HCT116 (cell line): ENCODE measurements at regions not wholly inside any gene's neighbourhood (a gene's known extent, or its start where the extent isn't known, plus 50 kb on each side); places are given as distances from the start of the nearest gene placed in this dataset.

Experiments
- ATAC-seq: fragments of 200-7000 bp; cut with Tn5 transposase; 2 replicates; pipeline ENCODE4 v1.9.1; 2020; ENCODE audit warnings: mild to moderate bottlenecking, moderate library complexity
- BruUV-seq: library from RNA; stranded (reverse); fragments of 400-500 nt; replicated peaks from 2 replicates; lab custom pipeline; 2021; lab: Mats Ljungman, UMichigan
- CTCF ChIA-PET: fragments of 300-600 bp; sonication (Branson Sonifier 250); formaldehyde crosslinking; loops from one replicate; lab custom pipeline; 2021; ENCODE audit warnings: antibody characterized with exemption; lab: Charles Lee
- POLR2A ChIA-PET: fragments of 300-600, 350-600 bp; sonication (Branson Sonifier 250); formaldehyde crosslinking; loops from one replicate; lab custom pipeline; 2021; ENCODE audit warnings: antibody characterized with exemption; lab: Charles Lee
- RAD21 ChIA-PET, 2 experiments: fragments of 300-600 bp; sonication (Branson Sonifier 250); formaldehyde crosslinking; loops; one replicate each; lab custom pipeline; 2023; ENCODE audit warnings: low total read pairs in 2 of 2; ENCODE audit not compliant: uncharacterized antibody in 2 of 2, unreplicated experiment in 2 of 2, low non-redundant PET in 1 of 2; lab: Charles Lee
- DNase-seq: peaks from one replicate; pipeline ENCODE4 v3.0.0-alpha.2; 2010; ENCODE audit warnings: low read depth, low spot score
- H2AFZ ChIP-seq: fragments of 200-600 bp; shearing (Covaris generic), sonication (generic); 2 replicates; pipeline ENCODE4 v1.6.1; 2017; ENCODE audit warnings: low read depth, mixed run types, mixed read lengths, antibody characterized with exemption, low read length; ENCODE audit not compliant: poor library complexity, severe bottlenecking
- H3K27ac ChIP-seq: 2 replicates; pipeline ENCODE4 v1.5.1; 2012; ENCODE audit warnings: low read depth, low read length
- H3K27me3 ChIP-seq: fragments of 200-600 bp; sonication (generic); 2 replicates; pipeline ENCODE4 v1.6.1; 2016; ENCODE audit warnings: mixed run types, low read length, mixed read lengths; ENCODE audit not compliant: insufficient read depth
- H3K36me3 ChIP-seq, 2 experiments: fragments of 200-500 bp in 1 of 2; fragments of 200-600 bp in 1 of 2; sonication (Bioruptor generic) in 1 of 2; sonication (generic) in 1 of 2; 2 replicates each; pipeline versions ENCODE4 v1.5.1 to v1.6.1; 2014 to 2016; ENCODE audit warnings: low read length in 2 of 2, inconsistent platforms in 1 of 2, mixed read lengths in 1 of 2, mixed run types in 1 of 2; ENCODE audit not compliant: insufficient read depth in 2 of 2, control insufficient read depth in 1 of 2
- H3K4me1 ChIP-seq, 2 experiments: fragments of 200-600 bp in 1 of 2; sonication (generic) in 1 of 2; 2 replicates each; pipeline versions ENCODE4 v1.5.1 to v1.6.1; 2012 to 2017; ENCODE audit warnings: low read length in 2 of 2, inconsistent platforms in 1 of 2, mild to moderate bottlenecking in 1 of 2, mixed read lengths in 1 of 2, mixed run types in 1 of 2, moderate library complexity in 1 of 2; ENCODE audit not compliant: insufficient read depth in 2 of 2, control insufficient read depth in 1 of 2
- H3K4me2 ChIP-seq: fragments of 200-600 bp; sonication (generic); 2 replicates; pipeline ENCODE4 v1.6.1; 2017; ENCODE audit warnings: mixed run types, low read length, mixed read lengths
- H3K4me3 ChIP-seq, 2 experiments: fragments of 200-600 bp in 1 of 2; sonication (generic) in 1 of 2; replicated peaks in 1 of 2; 2 replicates each; pipeline ENCODE4 v1.5.1; 2011 to 2016; ENCODE audit warnings: low read length in 2 of 2, control low read depth in 1 of 2, low read depth in 1 of 2, mild to moderate bottlenecking in 1 of 2, mixed read lengths in 1 of 2, mixed run types in 1 of 2
- H3K79me2 ChIP-seq: fragments of 200-600 bp; sonication (generic); 2 replicates; pipeline ENCODE4 v1.6.1; 2017; ENCODE audit warnings: mild to moderate bottlenecking, mixed run types, low read length, moderate library complexity, mixed read lengths; ENCODE audit not compliant: insufficient read depth
- H3K9ac ChIP-seq: fragments of 200-600 bp; sonication (generic); 2 replicates; pipeline ENCODE4 v1.6.1; 2016; ENCODE audit warnings: low read length, mixed read lengths
- H3K9me2 ChIP-seq: fragments of 200-600 bp; sonication (generic), shearing (Covaris generic); 2 replicates; pipeline ENCODE4 v1.6.1; 2017; ENCODE audit warnings: mixed run types, mild to moderate bottlenecking, moderate library complexity; ENCODE audit not compliant: insufficient read depth
- H3K9me3 ChIP-seq, 2 experiments: fragments of 200-500 bp in 1 of 2; fragments of 200-600 bp in 1 of 2; sonication (Bioruptor generic) in 1 of 2; sonication (generic) in 1 of 2; 2 replicates each; pipeline ENCODE4 v1.6.1; 2014 to 2017; ENCODE audit warnings: low read length in 2 of 2, mixed read lengths in 2 of 2, inconsistent platforms in 1 of 2, low read depth in 1 of 2, mild to moderate bottlenecking in 1 of 2, mixed run types in 1 of 2, moderate library complexity in 1 of 2; ENCODE audit not compliant: control insufficient read depth in 1 of 2, insufficient read depth in 1 of 2
- H4K20me1 ChIP-seq: fragments of 200-600 bp; sonication (generic), shearing (Covaris generic); 2 replicates; pipeline ENCODE4 v1.6.1; 2017; ENCODE audit warnings: mixed run types, mild to moderate bottlenecking, moderate library complexity; ENCODE audit not compliant: insufficient read depth
- CBX3 ChIP-seq: IDR thresholded peaks from 2 replicates; pipeline ENCODE4 v1.6.1; 2012; ENCODE audit warnings: low read depth
- EGR1 ChIP-seq: IDR thresholded peaks from 2 replicates; pipeline ENCODE4 v1.6.1; 2012; ENCODE audit warnings: low read depth
- ELF1 ChIP-seq: IDR thresholded peaks from 2 replicates; pipeline ENCODE4 v1.6.1; 2012; ENCODE audit warnings: low read depth, borderline replicate concordance
- FOSL1 ChIP-seq: IDR thresholded peaks from 2 replicates; pipeline ENCODE4 v1.6.1; 2012; ENCODE audit warnings: low read depth
- POLR2A ChIP-seq: IDR thresholded peaks from 2 replicates; pipeline ENCODE4 v1.7.0; 2011; ENCODE audit warnings: borderline replicate concordance; ENCODE audit not compliant: insufficient read depth, insufficient read length; ENCODE audit errors: extremely low read depth
- POLR2AphosphoS5 ChIP-seq: IDR thresholded peaks from 2 replicates; pipeline ENCODE4 v1.6.1; 2011; ENCODE audit warnings: mild to moderate bottlenecking, low read depth, low read length, moderate library complexity
- SP1 ChIP-seq: IDR thresholded peaks from 2 replicates; pipeline ENCODE4 v1.6.1; 2012; ENCODE audit warnings: low read depth
- SRF ChIP-seq: IDR thresholded peaks from 2 replicates; pipeline ENCODE4 v1.6.1; 2012; ENCODE audit warnings: low read depth
- TCF7L2 ChIP-seq: IDR thresholded peaks from 2 replicates; pipeline ENCODE4 v1.7.0; 2011; ENCODE audit warnings: borderline replicate concordance, inconsistent platforms; ENCODE audit not compliant: insufficient read depth, insufficient read length; ENCODE audit errors: extremely low read depth
- YY1 ChIP-seq: IDR thresholded peaks from 2 replicates; pipeline ENCODE4 v1.6.1; 2011; ENCODE audit warnings: low read length, low read depth, moderate library complexity, mild to moderate bottlenecking; ENCODE audit not compliant: insufficient replicate concordance; ENCODE audit errors: extremely low read depth
- ZFX ChIP-seq: fragments of 450-650 bp; IDR thresholded peaks from 2 replicates; pipeline ENCODE4 v1.6.1; 2017
- intact Hi-C: fragments of 100-400 bp; cut with micrococcal nuclease; formaldehyde crosslinking; loops from 2 replicates; pipeline ENCODE4 v1.10.0; 2022
- TF ChIP-seq, protein P1 (sequence below): IDR thresholded peaks from 2 replicates; pipeline ENCODE4 v1.6.1; 2012

DNA sequence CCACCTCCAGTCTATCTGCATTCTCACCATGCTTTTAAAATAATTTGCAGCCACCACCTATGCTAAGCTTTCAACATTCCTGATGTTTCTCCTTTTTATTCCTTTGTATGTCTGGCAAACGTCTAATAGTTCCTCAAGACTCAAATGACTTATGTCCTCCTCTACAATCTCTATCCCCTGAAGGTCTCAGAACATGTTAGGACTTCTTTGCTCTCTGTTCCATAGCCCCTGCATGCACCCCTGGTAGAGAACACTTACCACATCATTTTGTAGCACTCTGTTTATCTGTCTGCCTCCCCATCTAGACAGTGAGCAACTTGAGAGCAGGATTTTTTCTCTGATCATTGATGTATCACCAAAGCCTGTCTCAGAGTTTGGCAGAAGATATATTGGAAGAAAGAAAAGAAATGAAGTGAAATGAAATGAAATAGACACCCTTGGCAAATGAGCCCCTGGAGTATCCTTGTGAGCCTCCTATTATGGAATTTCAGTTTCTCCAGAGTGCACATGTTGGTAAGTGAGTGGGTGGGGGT, 1231.2 kb upstream of the FLRT2 start:
- ChIA-PET POLR2A (no interaction called here), CTCF (no interaction called here), RAD21 (no interaction called here)
- Histone ChIP-seq H2AFZ (no peak overlapping the region), H3K27me3 (no peaks in the 10 kb centered on the region), H3K9me2 (no peaks in the 10 kb centered on the region), H3K4me1 (no peaks in the 10 kb centered on the region), H4K20me1 (no peaks in the 10 kb centered on the region), H3K27ac (no peak overlapping the region), H3K9ac (no peak overlapping the region), H3K79me2 (no peaks in the 10 kb centered on the region), H3K4me3 (no peak overlapping the region), H3K36me3 (no peaks in the 10 kb centered on the region), H3K9me3 (peaks cover 3 to 22% of the 10 kb centered on the region in 2 experiments; a peak in 3 of 4 replicates), H3K4me2 (no peak overlapping the region)
- TF ChIP-seq, protein P1, sequence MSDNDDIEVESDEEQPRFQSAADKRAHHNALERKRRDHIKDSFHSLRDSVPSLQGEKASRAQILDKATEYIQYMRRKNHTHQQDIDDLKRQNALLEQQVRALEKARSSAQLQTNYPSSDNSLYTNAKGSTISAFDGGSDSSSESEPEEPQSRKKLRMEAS, result no peak
- TF ChIP-seq TCF7L2, result no peak
- TF ChIP-seq ELF1, result no peak
- TF ChIP-seq SRF, result no peak
- no peak for TF ChIP-seq POLR2A
- TF ChIP-seq SP1, result no peak
- TF ChIP-seq ZFX, result no peak
- TF ChIP-seq EGR1, result no peak
- TF ChIP-seq YY1, result no peak
- no TSS peak for BruUV-seq
- DNase-seq, result no peak
- no peak for ATAC-seq
- intact Hi-C loops, result no loop called here

DNA sequence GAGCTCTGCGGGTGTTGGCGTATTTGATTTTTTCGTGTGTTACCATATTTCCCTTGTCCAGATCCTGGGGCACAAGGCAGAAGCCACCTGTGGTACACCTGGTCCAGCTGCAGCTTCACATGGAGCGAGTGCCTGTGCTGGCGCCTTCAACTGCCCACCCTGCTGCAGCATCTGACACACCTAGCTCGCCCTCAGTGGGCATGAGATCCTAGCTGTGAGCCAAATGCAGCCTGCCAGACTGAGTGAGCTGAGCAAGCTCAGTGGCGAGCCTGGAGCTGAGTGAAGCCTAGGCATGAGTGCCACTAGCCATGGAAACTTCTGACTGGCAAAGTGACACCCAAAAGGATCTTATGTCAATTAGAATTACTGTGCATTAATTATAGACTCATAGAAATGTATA, 1226.8 kb upstream of the FLRT2 start:
- H3K9me3 ChIP-seq, result peaks cover 0 to 10% of the 10 kb centered on the region in 2 experiments; a peak in 3 of 4 replicates
- CTCF ChIA-PET, result no interaction called here
- H3K4me2 ChIP-seq, result no peak overlapping the region

More for the DNA sequence above, 1226.8 kb upstream of the FLRT2 start:
- ChIA-PET RAD21 (no interaction called here), POLR2A (no interaction called here)
- no peak overlapping the region for H3K27ac ChIP-seq
- no peak overlapping the region for H2AFZ ChIP-seq
- H3K9ac ChIP-seq, result no peak overlapping the region
- no peaks in the 10 kb centered on the region for H3K36me3 ChIP-seq
- TF ChIP-seq POLR2AphosphoS5 (no peak), CBX3 (no peak), FOSL1 (no peak)
- TF ChIP-seq, all 23 proteins: peak for 0
- H3K27me3 ChIP-seq, result no peaks in the 10 kb centered on the region
- BruUV-seq, result no TSS peak
- H3K79me2 ChIP-seq, result no peaks in the 10 kb centered on the region
- ATAC-seq (no peak), DNase-seq (no peak)
- no peaks in the 10 kb centered on the region for H3K9me2 ChIP-seq
- intact Hi-C loops, result no loop called here
- no peaks in the 10 kb centered on the region for H3K4me1 ChIP-seq
- no peak overlapping the region for H3K4me3 ChIP-seq
- no peaks in the 10 kb centered on the region for H4K20me1 ChIP-seq
